ENCODE measurements at regions not wholly inside any gene's neighbourhood (a gene's known extent, or its start where the extent isn't known, plus 50 kb on each side); places are given as distances from the start of the nearest gene placed in this dataset. TPM values are rescaled to one million over a fixed set of nuclear protein-coding genes. Genes with fewer than 3 reads are reported as not detected.

GRCh38 chr4:11485926-11486325, 57.2 kb upstream of the HS3ST1 start:
- Histone ChIP-seq H3K27me3 (ENCODE audit: control insufficient read depth in 3 of 3, insufficient read depth in 3 of 3, low read length in 3 of 3) (no peaks in the 10 kb centered on the region), H3K4me1 (ENCODE audit: control insufficient read depth in 3 of 3, insufficient read depth in 3 of 3, low read length in 3 of 3) (no peaks in the 10 kb centered on the region), H3K9me3 (ENCODE audit: control insufficient read depth in 3 of 3, low read length in 3 of 3) (no peaks in the 10 kb centered on the region), H3K27ac (ENCODE audit: low read depth, low read length) (no peak overlapping the region), H3K9ac (ENCODE audit: low read depth in 1 of 3, low read length in 3 of 3) (no peak overlapping the region), H3K4me3 (ENCODE audit: low read length in 3 of 3) (no peak overlapping the region), H3K36me3 (ENCODE audit: control insufficient read depth in 3 of 3, insufficient read depth in 3 of 3, low read length in 3 of 3) (no peaks in the 10 kb centered on the region)

GRCh38 chr4:11484531-11484930, 55.8 kb upstream of the HS3ST1 start:
- H3K9me3 ChIP-seq (ENCODE audit: control insufficient read depth in 3 of 3, low read length in 3 of 3): peaks cover 0 to 2% (median 0%) of the 10 kb centered on the region in 3 donors
- H3K27me3 ChIP-seq (ENCODE audit: control insufficient read depth in 3 of 3, insufficient read depth in 3 of 3, low read length in 3 of 3): no peaks in the 10 kb centered on the region
- H3K9ac ChIP-seq (ENCODE audit: low read depth in 1 of 3, low read length in 3 of 3): no peak overlapping the region
- H3K27ac ChIP-seq (ENCODE audit: low read depth, low read length): no peak overlapping the region
- H3K4me3 ChIP-seq (ENCODE audit: low read length in 3 of 3): no peak overlapping the region
- no peaks in the 10 kb centered on the region for H3K36me3 ChIP-seq (ENCODE audit: control insufficient read depth in 3 of 3, insufficient read depth in 3 of 3, low read length in 3 of 3)
- H3K4me1 ChIP-seq (ENCODE audit: control insufficient read depth in 3 of 3, insufficient read depth in 3 of 3, low read length in 3 of 3): no peaks in the 10 kb centered on the region

- Histone ChIP-seq H3K9me3 (ENCODE audit: control insufficient read depth in 3 of 3, low read length in 3 of 3) (peaks cover 0 to 2% (median 0%) of the 10 kb centered on the region in 3 donors), H3K4me1 (ENCODE audit: control insufficient read depth in 3 of 3, insufficient read depth in 3 of 3, low read length in 3 of 3) (no peaks in the 10 kb centered on the region), H3K27me3 (ENCODE audit: control insufficient read depth in 3 of 3, insufficient read depth in 3 of 3, low read length in 3 of 3) (no peaks in the 10 kb centered on the region), H3K4me3 (ENCODE audit: low read length in 3 of 3) (no peak overlapping the region), H3K27ac (ENCODE audit: low read depth, low read length) (no peak overlapping the region), H3K36me3 (ENCODE audit: control insufficient read depth in 3 of 3, insufficient read depth in 3 of 3, low read length in 3 of 3) (no peaks in the 10 kb centered on the region), H3K9ac (ENCODE audit: low read depth in 1 of 3, low read length in 3 of 3) (no peak overlapping the region)
These were observed 54.4 kb upstream of the HS3ST1 start for GRCh38 chr4:11483046-11483445.

- H3K4me3 ChIP-seq (ENCODE audit: low read length in 3 of 3): no peak overlapping the region
- H3K9me3 ChIP-seq (ENCODE audit: control insufficient read depth in 3 of 3, low read length in 3 of 3): peaks cover 0 to 2% (median 0%) of the 10 kb centered on the region in 3 donors
- H3K27me3 ChIP-seq (ENCODE audit: control insufficient read depth in 3 of 3, insufficient read depth in 3 of 3, low read length in 3 of 3): no peaks in the 10 kb centered on the region
- H3K36me3 ChIP-seq (ENCODE audit: control insufficient read depth in 3 of 3, insufficient read depth in 3 of 3, low read length in 3 of 3): no peaks in the 10 kb centered on the region
- no peak overlapping the region for H3K27ac ChIP-seq (ENCODE audit: low read depth, low read length)
- no peak overlapping the region for H3K9ac ChIP-seq (ENCODE audit: low read depth in 1 of 3, low read length in 3 of 3)
- H3K4me1 ChIP-seq (ENCODE audit: control insufficient read depth in 3 of 3, insufficient read depth in 3 of 3, low read length in 3 of 3): no peaks in the 10 kb centered on the region
These were observed 52.0 kb upstream of the HS3ST1 start for GRCh38 chr4:11480683-11481082.

Small RNAs in the stretch of these regions (small RNA-seq; reads per million reads assigned to genes)
- gene RF00026 (not detected), gene RNU6-578P (not detected)

Data from skeletal muscle tissue (tissue), 4 donors.